ENCODE measurements at regions not wholly inside any gene's neighbourhood (a gene's known extent, or its start where the extent isn't known, plus 50 kb on each side); places are given as distances from the start of the nearest gene placed in this dataset.

DNA sequence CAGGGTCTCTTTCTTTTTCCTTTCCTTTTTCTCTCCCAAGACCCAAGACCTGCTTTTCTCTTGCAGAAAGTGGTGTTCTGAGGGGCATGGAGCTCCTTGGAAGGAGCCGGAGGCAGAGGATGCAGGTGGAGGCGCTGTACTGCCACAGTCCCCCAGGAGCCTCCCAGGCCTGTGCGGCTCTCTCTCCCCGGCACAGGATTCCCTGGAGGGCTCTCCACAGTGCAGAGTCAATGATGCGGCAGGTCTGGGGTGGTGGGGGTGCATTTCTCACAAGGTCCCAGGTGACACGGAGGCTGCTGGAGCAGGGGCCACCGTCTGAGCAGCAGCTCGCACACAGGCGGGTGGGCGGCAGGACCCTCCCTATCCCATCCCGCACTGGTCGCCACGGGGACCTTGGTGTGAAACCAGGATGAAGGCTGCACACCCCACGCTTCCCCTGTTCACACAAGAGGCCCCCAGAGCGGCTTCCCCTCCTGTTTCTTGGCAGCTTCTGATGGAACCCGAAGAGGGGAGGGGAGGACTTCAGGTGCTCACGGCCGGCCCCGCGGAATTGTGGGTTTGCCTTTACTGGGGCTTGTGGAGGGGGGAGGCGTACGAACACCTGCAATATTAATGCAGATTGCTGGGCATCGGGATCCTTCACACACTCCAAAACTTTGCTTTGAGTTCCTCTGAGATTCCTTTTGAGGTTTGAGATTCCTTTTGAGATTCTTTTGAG lies 186.9 kb downstream of the ENGASE start:
- TF ChIP-seq GATA3 (IDR thresholded peaks at IDR 0.05; ENCODE audit: low read depth, low read length): no peak
- TF ChIP-seq GATA2 (IDR thresholded peaks at IDR 0.05; ENCODE audit: low read depth, low read length): no peak

DNA sequence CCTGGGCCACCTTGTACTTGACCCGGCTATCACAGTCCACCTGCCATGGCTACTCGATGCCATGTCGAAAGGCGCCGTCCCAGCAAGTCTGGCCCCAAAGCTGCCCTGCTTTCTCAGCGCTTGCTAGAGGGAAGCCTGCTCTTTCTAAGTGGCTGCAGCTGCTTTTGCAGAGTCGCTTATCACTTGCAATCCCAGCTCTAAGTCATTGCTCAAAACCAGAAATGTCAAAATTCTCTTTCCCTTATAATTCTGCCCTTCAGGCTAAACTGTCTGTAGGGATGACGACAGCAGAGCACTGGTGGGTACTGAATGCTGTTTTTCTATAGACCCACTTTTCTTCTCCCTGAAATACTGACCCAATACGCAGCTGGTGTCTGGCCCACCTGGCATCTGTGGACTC lies 184.2 kb downstream of the ENGASE start:
- no peak for TF ChIP-seq GATA3 (IDR thresholded peaks at IDR 0.05; ENCODE audit: low read depth, low read length)
- TF ChIP-seq GATA2 (IDR thresholded peaks at IDR 0.05; ENCODE audit: low read depth, low read length): peak; percentile 92

DNA sequence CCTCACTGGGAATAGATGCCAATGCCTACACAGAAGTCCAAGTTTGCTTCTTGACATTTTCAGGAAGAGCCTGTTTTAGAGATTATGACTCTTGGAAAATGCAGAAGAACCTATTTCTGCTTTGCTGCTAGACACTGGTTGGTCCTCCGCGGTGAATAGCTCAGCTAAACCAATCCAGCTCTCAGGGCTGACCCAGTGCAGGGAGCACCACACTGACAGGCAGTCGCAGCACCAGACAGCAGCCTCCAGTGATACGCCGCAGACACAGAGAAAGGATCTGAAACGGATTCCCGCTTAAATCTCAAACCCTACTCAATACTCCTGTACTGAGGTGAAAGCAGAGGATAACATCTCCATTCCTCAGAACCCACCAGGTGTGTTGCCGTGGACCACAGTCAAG lies 183.4 kb downstream of the ENGASE start:
- no peak for TF ChIP-seq GATA2 (IDR thresholded peaks at IDR 0.05; ENCODE audit: low read depth, low read length)
- no peak for TF ChIP-seq GATA3 (IDR thresholded peaks at IDR 0.05; ENCODE audit: low read depth, low read length)

DNA sequence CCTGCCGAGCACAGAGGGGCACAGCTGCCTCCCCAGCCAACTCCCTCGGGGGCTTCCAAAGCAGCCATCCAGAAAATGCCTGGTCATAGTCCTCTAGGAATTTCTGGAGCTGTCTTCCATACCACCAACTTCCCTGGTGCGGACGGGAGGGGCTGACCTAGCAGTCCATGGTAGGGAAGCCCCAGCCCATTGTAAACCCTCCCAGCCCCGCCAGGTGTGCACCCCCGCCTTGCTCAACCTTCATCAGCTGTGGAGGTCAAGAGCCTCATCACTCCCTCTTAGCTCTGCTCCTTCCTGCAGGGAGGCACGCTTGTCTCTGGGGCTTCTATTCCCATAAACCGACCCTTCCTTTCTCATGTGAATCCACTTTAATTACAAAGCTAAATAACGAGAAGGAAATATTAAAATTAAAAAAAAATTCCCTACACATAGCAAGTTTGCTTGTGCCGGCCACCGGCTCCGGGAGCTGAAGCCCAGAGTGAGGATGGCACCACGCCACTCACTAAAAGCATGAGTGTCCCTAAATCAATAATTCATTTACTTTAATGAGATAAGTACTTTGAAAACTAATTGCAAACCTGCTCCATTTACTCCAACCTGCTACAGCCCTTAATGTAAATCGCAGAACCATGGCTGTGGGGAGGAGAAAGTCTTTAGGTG lies 181.4 kb downstream of the ENGASE start:
- no peak for TF ChIP-seq GATA3 (IDR thresholded peaks at IDR 0.05; ENCODE audit: low read depth, low read length)

DNA sequence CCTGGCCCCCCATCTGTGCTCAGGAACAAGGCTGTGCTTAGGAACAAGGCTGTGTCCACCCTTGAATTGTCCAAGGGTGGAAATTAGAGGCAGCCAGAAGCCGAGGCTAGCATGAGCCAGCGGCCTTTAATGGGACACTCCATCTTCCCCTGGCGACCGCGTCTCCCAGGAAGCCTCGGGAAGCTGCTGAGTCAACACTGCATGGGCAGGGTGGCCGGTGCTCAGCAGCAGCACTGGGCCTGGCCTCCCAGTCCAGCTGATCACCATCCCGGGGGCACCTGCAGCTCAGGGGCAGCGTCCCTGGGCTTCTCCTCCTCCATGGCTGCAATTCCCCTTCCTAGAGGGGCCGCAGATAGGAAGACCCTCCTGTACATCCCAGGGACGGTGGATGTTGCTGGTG lies 180.8 kb downstream of the ENGASE start:
- no peak for TF ChIP-seq GATA3 (IDR thresholded peaks at IDR 0.05; ENCODE audit: low read depth, low read length)
- TF ChIP-seq GATA2 (IDR thresholded peaks at IDR 0.05; ENCODE audit: low read depth, low read length): no peak

DNA sequence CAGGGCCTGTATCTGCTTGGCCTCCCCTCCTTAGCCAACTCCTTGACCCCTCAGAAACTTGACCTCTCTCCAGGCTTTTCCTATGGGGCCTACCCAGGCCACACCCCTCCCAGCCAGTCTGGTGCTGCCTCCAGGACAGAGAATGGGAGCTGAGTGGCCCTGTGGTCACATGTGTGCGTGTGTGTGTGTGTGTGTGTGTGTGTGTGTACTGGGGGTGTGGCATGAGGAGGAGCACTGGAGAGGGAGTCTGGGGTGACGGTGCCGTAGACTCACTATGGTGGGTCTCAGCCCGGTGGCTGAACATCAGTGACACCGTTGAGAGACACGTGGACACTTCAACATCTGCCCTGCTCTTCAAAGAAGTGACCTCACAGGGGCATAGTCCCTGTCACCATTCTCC lies 180.4 kb downstream of the ENGASE start:
- TF ChIP-seq GATA2 (IDR thresholded peaks at IDR 0.05; ENCODE audit: low read depth, low read length) (no peak), GATA3 (IDR thresholded peaks at IDR 0.05; ENCODE audit: low read depth, low read length) (no peak)

DNA sequence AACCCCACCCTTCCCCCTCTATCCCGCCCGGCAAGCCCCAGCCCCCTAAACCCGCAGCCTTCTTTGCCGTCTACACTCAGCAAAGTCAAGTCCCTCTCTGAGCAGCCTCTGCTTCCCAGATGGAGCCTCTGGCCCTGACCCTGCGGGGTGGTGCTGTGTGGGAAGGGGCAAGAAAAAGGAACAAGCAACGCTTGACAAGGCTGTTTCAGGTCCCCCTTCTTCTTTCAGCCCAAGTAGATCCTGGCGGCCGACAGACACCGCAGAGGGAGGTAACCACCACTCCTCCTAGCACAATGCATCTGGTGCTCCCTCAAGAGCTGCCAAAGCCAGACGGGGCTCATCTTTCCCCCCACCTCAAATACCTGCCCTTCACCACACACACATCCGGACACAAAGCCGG lies 178.3 kb downstream of the ENGASE start:
- TF ChIP-seq GATA3 (IDR thresholded peaks at IDR 0.05; ENCODE audit: low read depth, low read length) (no peak), GATA2 (IDR thresholded peaks at IDR 0.05; ENCODE audit: low read depth, low read length) (no peak)

DNA sequence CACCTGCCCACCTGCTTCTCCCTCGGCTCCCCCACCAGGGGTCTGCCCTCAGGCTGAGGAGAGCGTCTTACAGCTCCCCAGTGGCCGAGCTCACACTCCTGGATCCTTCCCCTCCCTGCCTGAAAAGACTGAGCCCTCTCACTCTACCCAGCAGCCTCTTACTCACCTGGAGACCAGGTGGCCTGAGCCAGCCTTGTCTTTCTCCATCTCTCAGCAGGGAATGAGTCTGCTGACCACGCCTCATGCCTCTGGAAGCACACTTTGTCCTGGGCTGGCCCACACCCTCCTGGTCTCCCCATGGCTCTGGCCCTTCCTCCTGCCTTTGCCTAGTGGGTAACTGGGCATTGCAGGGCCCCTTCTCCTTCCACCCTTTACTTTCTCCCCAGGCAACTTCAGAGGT lies 177.2 kb downstream of the ENGASE start:
- TF ChIP-seq GATA2 (IDR thresholded peaks at IDR 0.05; ENCODE audit: low read depth, low read length): no peak
- no peak for TF ChIP-seq GATA3 (IDR thresholded peaks at IDR 0.05; ENCODE audit: low read depth, low read length)

DNA sequence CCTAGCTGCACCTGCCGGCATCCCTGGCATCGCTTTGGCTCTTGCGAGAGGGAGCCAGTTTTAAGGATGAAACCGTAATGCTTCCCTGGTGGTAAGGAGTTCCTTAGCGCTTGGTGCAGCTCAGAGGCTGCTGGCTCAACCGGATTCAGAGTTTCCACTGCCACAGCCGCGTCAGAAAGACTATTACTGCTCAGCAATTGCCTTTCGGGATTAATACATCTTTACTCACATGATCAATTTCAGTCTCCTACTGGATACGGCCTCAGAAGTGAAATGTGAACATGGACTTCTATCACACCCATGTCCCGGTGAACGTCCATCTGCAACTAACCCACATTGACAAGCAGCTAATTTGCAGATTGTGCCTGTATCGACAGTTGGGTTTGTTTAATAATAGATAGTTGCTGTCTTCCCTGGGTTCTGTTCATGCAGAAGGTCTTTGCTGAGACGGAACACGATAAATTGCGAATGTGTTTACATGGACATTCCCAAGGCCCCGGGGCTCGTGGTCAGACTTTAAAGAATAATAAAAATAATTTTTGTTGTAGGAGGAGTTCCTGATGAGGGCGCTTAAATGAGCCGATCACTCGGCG lies 175.4 kb downstream of the ENGASE start:
- no peak for TF ChIP-seq GATA3 (IDR thresholded peaks at IDR 0.05; ENCODE audit: low read depth, low read length)
- TF ChIP-seq GATA2 (IDR thresholded peaks at IDR 0.05; ENCODE audit: low read depth, low read length): no peak

DNA sequence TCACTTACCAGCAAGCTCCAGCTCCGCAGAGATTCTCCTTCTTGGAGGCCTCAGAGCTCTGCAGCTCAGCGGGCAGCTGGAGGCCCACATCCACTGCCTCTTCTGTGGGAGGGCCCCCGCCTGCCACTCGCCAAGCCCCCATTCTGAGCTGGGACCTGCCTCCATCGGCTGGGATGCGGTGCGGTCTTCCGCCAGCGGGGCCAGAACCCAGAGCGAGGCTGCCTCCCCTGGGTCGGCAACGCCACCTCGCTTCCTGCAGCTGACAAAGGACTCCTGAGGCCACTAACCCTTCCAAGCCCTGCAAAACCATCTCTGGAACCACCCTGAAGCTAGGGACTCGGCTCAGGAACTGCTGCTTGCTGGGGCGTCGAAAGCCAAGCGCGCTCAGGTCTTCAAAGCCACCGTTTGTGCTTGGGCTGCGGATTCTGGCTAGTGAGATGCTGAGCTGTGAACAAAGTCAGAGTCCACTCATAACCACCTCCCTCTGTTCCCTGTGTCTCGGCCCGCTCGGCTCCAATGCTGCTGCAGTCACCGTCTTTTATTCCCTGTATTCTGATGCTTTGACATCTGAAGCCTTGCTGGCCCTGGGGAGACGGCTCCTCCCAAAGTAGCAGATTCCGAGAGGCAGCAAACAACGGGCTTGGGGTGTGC lies 174.3 kb downstream of the ENGASE start:
- no peak for TF ChIP-seq GATA3 (IDR thresholded peaks at IDR 0.05; ENCODE audit: low read depth, low read length)
- TF ChIP-seq GATA2 (IDR thresholded peaks at IDR 0.05; ENCODE audit: low read depth, low read length): no peak

DNA sequence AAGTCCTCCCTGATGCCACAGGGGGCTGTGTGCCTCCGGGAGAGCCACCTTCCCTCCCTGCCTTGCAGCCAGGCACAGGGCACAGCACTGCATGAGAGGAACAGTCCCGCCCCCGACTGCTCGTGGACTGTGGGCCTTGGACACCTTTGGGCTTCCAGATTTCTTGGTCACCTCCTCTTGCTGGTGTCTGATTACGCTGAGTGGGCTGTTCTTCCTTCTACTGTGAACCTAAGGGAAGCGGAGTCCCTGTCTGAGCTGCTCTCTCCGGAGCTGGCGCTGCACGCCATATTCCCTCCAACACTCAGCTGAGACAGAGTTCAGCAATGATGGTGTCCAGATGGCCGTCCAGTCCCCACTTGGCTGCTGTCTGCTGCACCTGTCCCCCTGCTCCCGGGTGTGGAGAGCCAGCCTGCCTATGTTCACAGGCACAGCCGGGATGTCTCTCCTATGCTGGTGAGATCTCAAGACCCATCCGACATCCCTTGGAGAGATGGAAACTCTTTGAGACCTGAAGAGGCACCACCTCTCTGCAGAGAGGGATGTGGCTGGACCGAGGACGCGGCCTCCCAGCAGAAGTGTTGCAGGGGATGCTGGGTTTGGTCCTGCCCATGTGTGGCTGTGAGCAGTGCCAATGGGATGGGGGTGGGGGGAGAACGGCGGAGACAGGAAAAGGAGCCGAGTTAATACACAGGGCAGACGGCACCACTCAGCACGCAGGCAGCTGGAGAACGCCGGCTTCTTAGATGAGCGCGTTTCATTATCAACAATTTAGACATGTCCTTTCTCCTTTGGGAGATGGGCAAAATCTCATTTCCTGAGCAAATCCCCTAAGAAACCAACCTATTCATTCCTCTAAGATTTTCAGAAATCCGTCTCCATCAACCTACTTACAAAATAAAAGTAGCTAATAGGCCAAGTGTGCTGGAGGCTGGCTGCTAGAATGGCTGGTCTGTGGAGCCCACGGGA lies 171.9 kb downstream of the ENGASE start:
- TF ChIP-seq GATA2 (IDR thresholded peaks at IDR 0.05; ENCODE audit: low read depth, low read length): no peak
- no peak for TF ChIP-seq GATA3 (IDR thresholded peaks at IDR 0.05; ENCODE audit: low read depth, low read length)

DNA sequence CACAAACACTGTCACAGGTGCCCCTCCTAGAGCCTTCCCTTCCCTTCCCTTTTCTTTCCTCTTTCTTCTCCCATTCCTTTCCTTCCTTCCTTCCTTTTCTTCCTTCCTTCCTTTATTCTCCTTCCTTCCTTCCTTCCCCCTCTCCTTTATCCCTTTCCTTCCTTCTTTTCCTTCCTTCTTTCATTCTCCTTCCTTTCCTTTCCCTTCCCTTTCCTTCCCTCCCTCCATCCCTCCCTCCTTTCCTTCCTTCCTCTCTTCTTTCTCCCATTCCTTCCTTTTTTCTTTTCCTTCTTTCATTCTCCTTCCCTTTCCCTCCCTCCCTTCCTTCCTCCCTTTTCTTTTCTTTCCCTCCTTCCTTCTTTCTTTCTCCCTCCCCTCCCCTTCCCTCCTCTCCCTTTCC lies 170.0 kb downstream of the ENGASE start:
- TF ChIP-seq GATA2 (IDR thresholded peaks at IDR 0.05; ENCODE audit: low read depth, low read length) (no peak), GATA3 (IDR thresholded peaks at IDR 0.05; ENCODE audit: low read depth, low read length) (no peak)

DNA sequence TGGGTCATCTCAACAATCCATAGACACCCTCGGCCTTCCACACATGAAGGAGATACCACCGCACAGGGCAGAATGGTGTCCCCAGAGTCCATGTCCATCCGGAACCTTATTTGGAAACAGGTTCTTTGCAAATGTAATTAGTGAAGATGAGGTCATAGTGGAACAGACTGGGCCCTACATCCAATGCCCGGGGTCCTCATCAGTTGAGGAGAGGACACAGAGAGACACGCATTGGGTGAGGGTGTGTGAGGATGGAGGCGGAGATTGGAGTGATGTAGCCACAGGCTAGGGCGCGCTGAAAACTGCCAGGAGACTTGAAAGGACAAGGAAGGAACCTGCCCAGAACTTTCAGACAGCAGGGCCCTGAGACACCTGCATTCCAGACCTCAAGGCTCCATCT lies 169.4 kb downstream of the ENGASE start:
- no peak for TF ChIP-seq GATA3 (IDR thresholded peaks at IDR 0.05; ENCODE audit: low read depth, low read length)
- no peak for TF ChIP-seq GATA2 (IDR thresholded peaks at IDR 0.05; ENCODE audit: low read depth, low read length)

DNA sequence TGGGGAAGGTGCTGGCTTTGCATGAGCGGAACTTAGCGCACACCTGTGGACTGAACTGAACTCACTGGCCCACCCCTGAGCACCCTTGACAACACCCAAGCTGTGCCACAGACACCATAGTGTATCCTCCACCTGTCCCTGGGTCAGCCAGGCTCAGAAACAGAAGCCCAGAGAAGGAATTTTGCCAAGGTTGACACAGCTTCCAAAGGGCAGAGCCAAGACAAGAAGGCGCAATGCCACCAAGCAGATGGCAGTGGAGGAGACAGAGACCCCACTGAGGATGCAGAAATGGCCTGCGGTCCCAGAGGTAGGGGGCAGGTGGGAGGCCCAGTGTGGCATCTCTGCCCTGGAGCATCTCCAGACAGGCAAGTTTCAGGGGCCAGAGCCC lies 169.0 kb downstream of the ENGASE start:
- TF ChIP-seq GATA2 (IDR thresholded peaks at IDR 0.05; ENCODE audit: low read depth, low read length): no peak
- TF ChIP-seq GATA3 (IDR thresholded peaks at IDR 0.05; ENCODE audit: low read depth, low read length): no peak

All from SH-SY5Y (cell line).